IMR-90 (cell line): ENCODE measurements at regions not wholly inside any gene's neighbourhood (a gene's known extent, or its start where the extent isn't known, plus 50 kb on each side); places are given as distances from the start of the nearest gene placed in this dataset.

Source experiments
- ATAC-seq: fragments of 200-7000 bp; cut with Tn5 transposase; 2 replicates; pipeline ENCODE4 v1.9.1; 2020; ENCODE audit warnings: low read depth, mild to moderate bottlenecking, moderate library complexity
- BruUV-seq: library from RNA; stranded (reverse); fragments of 400-500 nt; replicated peaks from 2 replicates; lab custom pipeline; 2021; lab: Mats Ljungman, UMichigan
- CTCF ChIA-PET: fragments of 300-600 bp; formaldehyde crosslinking; extraction: SDS; loops from one replicate; lab custom pipeline; 2021; ENCODE audit warnings: antibody characterized with exemption; lab: Yijun Ruan, JAX
- POLR2A ChIA-PET: fragments of 300-600 bp; sonication (Branson Sonifier 250); formaldehyde crosslinking; loops from one replicate; lab custom pipeline; 2022; ENCODE audit warnings: antibody characterized with exemption; ENCODE audit not compliant: unreplicated experiment; lab: Charles Lee
- DNase-seq: peaks from one replicate; pipeline ENCODE4 v3.0.0; 2013
- H2AFZ ChIP-seq: replicated peaks from 2 replicates; pipeline ENCODE3; 2013; ENCODE audit warnings: low read length, mild to moderate bottlenecking; ENCODE audit not compliant: poor library complexity
- H2AK5ac ChIP-seq: 2 replicates; pipeline ENCODE4 v1.6.1; 2013; ENCODE audit warnings: low read depth, low read length, inconsistent platforms
- H2AK9ac ChIP-seq: replicated peaks from 2 replicates; pipeline ENCODE3; 2013; ENCODE audit warnings: mild to moderate bottlenecking, low read depth, low read length, moderate library complexity; ENCODE audit not compliant: poor library complexity
- H2BK120ac ChIP-seq: 2 replicates; pipeline ENCODE4 v1.6.1; 2013; ENCODE audit warnings: low read depth, low read length, inconsistent platforms
- H2BK15ac ChIP-seq: 3 replicates; pipeline ENCODE4 v1.6.1; 2013; ENCODE audit warnings: low read depth, low read length, inconsistent platforms
- H2BK20ac ChIP-seq: 2 replicates; pipeline ENCODE4 v1.6.1; 2013; ENCODE audit warnings: low read depth, mild to moderate bottlenecking, inconsistent platforms, low read length, moderate library complexity
- H2BK5ac ChIP-seq: 2 replicates; pipeline ENCODE4 v1.6.1; 2013; ENCODE audit warnings: mild to moderate bottlenecking, low read depth, low read length, inconsistent platforms; ENCODE audit not compliant: poor library complexity, severe bottlenecking
- H3K14ac ChIP-seq: replicated peaks from 2 replicates; pipeline ENCODE4 v1.6.1; 2013; ENCODE audit warnings: low read depth, low read length, inconsistent platforms
- H3K18ac ChIP-seq: 2 replicates; pipeline ENCODE4 v1.6.1; 2013; ENCODE audit warnings: low read depth, low read length, control low read depth
- H3K23ac ChIP-seq: 2 replicates; pipeline ENCODE4 v1.6.1; 2013; ENCODE audit warnings: low read depth, low read length, inconsistent platforms
- H3K27ac ChIP-seq: 2 replicates; pipeline ENCODE4 v1.5.1; 2013; ENCODE audit warnings: mild to moderate bottlenecking, control low read depth, low read length; ENCODE audit not compliant: insufficient read depth
- H3K27me3 ChIP-seq: 2 replicates; pipeline ENCODE4 v1.6.1; 2013; ENCODE audit warnings: low read length; ENCODE audit not compliant: control insufficient read depth, insufficient read depth
- H3K36me3 ChIP-seq: 2 replicates; pipeline ENCODE4 v1.6.1; 2013; ENCODE audit warnings: low read length, mixed read lengths; ENCODE audit not compliant: control insufficient read depth, insufficient read depth
- H3K4ac ChIP-seq: 2 replicates; pipeline ENCODE4 v1.6.1; 2013; ENCODE audit warnings: low read depth, low read length, inconsistent platforms
- H3K4me1 ChIP-seq: 2 replicates; pipeline ENCODE4 v1.6.1; 2013; ENCODE audit warnings: low read length, mixed read lengths; ENCODE audit not compliant: control insufficient read depth, insufficient read depth
- H3K4me2 ChIP-seq: 2 replicates; pipeline ENCODE4 v1.6.1; 2013; ENCODE audit warnings: low read depth, mild to moderate bottlenecking, control low read depth, low read length, moderate library complexity
- H3K4me3 ChIP-seq: 2 replicates; pipeline ENCODE4 v1.5.1; 2013; ENCODE audit warnings: low read depth, mild to moderate bottlenecking, control low read depth, low read length, moderate library complexity; ENCODE audit not compliant: insufficient read depth
- H3K56ac ChIP-seq: 2 replicates; pipeline ENCODE4 v1.6.1; 2013; ENCODE audit warnings: low read length, inconsistent platforms; ENCODE audit not compliant: insufficient read depth; ENCODE audit errors: extremely low read depth
- H3K79me1 ChIP-seq, 2 experiments: 2 replicates each; pipeline ENCODE4 v1.6.1; 2013; ENCODE audit warnings: low read length in 2 of 2, inconsistent platforms in 1 of 2, low read depth in 1 of 2
- H3K9ac ChIP-seq: 2 replicates; pipeline ENCODE4 v1.6.1; 2013; ENCODE audit warnings: low read depth, low read length, control low read depth
- H3K9me1 ChIP-seq: 2 replicates; pipeline ENCODE4 v1.6.1; 2013; ENCODE audit warnings: low read length, inconsistent platforms; ENCODE audit not compliant: insufficient read depth
- H3K9me3 ChIP-seq: 2 replicates; pipeline ENCODE4 v1.6.1; 2013; ENCODE audit warnings: low read length; ENCODE audit not compliant: control insufficient read depth, insufficient read depth
- H4K20me1 ChIP-seq: 2 replicates; pipeline ENCODE4 v1.6.1; 2013; ENCODE audit warnings: low read length, inconsistent platforms; ENCODE audit not compliant: insufficient read depth
- H4K5ac ChIP-seq: 2 replicates; pipeline ENCODE4 v1.6.1; 2013; ENCODE audit warnings: mild to moderate bottlenecking, low read depth, low read length, control low read depth
- H4K8ac ChIP-seq, 2 experiments: 2 replicates each; pipeline ENCODE4 v1.6.1; 2013; ENCODE audit warnings: low read depth in 2 of 2, low read length in 2 of 2, control low read depth in 1 of 2, inconsistent platforms in 1 of 2
- H4K91ac ChIP-seq: 2 replicates; pipeline ENCODE4 v1.6.1; 2013; ENCODE audit warnings: low read depth, low read length, inconsistent platforms; ENCODE audit not compliant: insufficient read depth
- BHLHE40 ChIP-seq: fragments of 150-350 bp; IDR thresholded peaks from 2 replicates; pipeline ENCODE4 v1.6.1; 2016; ENCODE audit warnings: mild to moderate bottlenecking, low read depth, low read length
- CEBPB ChIP-seq: IDR thresholded peaks from 2 replicates; pipeline ENCODE4 v1.6.1; 2012; ENCODE audit warnings: low read depth, low read length, improper control_type of control experiment
- CHD1 ChIP-seq: IDR thresholded peaks from 2 replicates; pipeline ENCODE4 v1.6.1; 2012; ENCODE audit warnings: low read depth, low read length, improper control_type of control experiment
- FOS ChIP-seq: fragments of 150-350 bp; IDR thresholded peaks from 2 replicates; pipeline ENCODE4 v1.6.1; 2016; ENCODE audit warnings: low read depth, low read length
- MAFK ChIP-seq: IDR thresholded peaks from 2 replicates; pipeline ENCODE4 v1.6.1; 2012; ENCODE audit warnings: low read depth, low read length, improper control_type of control experiment
- MAZ ChIP-seq: IDR thresholded peaks from 2 replicates; pipeline ENCODE4 v1.6.1; 2012; ENCODE audit warnings: low read depth, mild to moderate bottlenecking, low read length, improper control_type of control experiment, moderate library complexity, borderline replicate concordance
- MXI1 ChIP-seq: IDR thresholded peaks from 2 replicates; pipeline ENCODE4 v1.6.1; 2012; ENCODE audit warnings: low read depth, mild to moderate bottlenecking, low read length, moderate library complexity, borderline replicate concordance
- NFE2L2 ChIP-seq: fragments of 150-350 bp; IDR thresholded peaks from 2 replicates; pipeline ENCODE4 v1.6.1; 2016; ENCODE audit warnings: low read depth, mild to moderate bottlenecking, low read length
- POLR2A ChIP-seq: IDR thresholded peaks from 2 replicates; pipeline ENCODE4 v1.6.1; 2012; ENCODE audit warnings: mild to moderate bottlenecking, low read depth, low read length
- RFX5 ChIP-seq: IDR thresholded peaks from 2 replicates; pipeline ENCODE4 v1.8.0; 2012; ENCODE audit warnings: low read depth, mild to moderate bottlenecking, low read length, moderate library complexity
- WGBS, 2 experiments: methylation state at CpG; one replicate each; pipeline versions ENCODE4 v1.1.5 to v1.1.7; 2013; ENCODE audit warnings: missing lambda C conversion rate in 2 of 2; ENCODE audit not compliant: insufficient read length in 1 of 2; ENCODE audit errors: extremely low coverage in 2 of 2; 5-methylcytosine and 5-hydroxymethylcytosine counted together
- dilution Hi-C: fragments of 300-500 bp; cut with HindIII; formaldehyde crosslinking; loops from one replicate; pipeline ENCODE4 v1.14.3; 2018; ENCODE audit warnings: low sequenced_read_pairs; ENCODE audit not compliant: unreplicated experiment
- in situ Hi-C: fragments of 300-500 bp; cut with MboI; formaldehyde crosslinking; loops from 3 replicates; pipeline ENCODE4 v1.14.3; 2019; ENCODE audit warnings: low sequenced_read_pairs, inconsistent platforms, mixed read lengths
- intact Hi-C: fragments of 100-400 bp; cut with micrococcal nuclease; formaldehyde crosslinking; loops from 2 replicates; pipeline ENCODE4 v1.10.0; 2022
- TF ChIP-seq, protein P1 (sequence below): fragments of 150-350 bp; IDR thresholded peaks from 2 replicates; pipeline ENCODE4 v1.6.1; 2017; ENCODE audit warnings: mild to moderate bottlenecking, antibody characterized with exemption, low read length, low read depth
- TF ChIP-seq, protein P2 (sequence below): conservative IDR thresholded peaks from 2 replicates; pipeline ENCODE4 v1.5.1; 2012; ENCODE audit warnings: mild to moderate bottlenecking, low read depth, low read length, improper control_type of control experiment

DNA sequence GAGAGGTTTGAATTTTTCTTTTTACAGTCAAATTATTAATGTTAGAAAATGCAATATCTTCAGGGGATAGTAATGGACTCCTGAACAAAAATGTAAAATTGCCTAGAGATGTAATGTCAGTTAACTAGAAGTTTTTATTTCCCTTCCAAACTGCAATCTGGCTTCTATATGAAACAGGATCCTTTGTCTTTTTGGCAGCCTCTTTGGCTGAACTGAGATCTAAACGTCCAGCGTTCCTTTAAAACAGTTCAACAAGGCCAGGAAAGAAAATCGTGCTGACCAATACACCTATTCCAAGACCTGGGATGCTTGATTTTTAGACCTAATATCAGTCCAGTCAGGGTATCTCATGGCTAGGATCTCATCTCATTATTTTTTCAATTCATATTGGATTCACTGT lies 245.5 kb downstream of the FIGN start:
- no peak overlapping the region for H3K4me3 ChIP-seq
- ChIA-PET POLR2A (no interaction called here), CTCF (no interaction called here)
- H3K27ac ChIP-seq = no peak overlapping the region
- dilution Hi-C loops = no loop called here
- H4K5ac ChIP-seq = no peak overlapping the region
- H3K9me1 ChIP-seq = no peaks in the 10 kb centered on the region
- no peak overlapping the region for H3K4ac ChIP-seq
- no peak overlapping the region for H2BK15ac ChIP-seq
- DNase-seq (no peak), ATAC-seq (no peak)
- H4K91ac ChIP-seq = no peak overlapping the region
- no peak overlapping the region for H2AK9ac ChIP-seq
- H2AFZ ChIP-seq = no peak overlapping the region
- no peak overlapping the region for H4K8ac ChIP-seq
- H4K20me1 ChIP-seq = no peaks in the 10 kb centered on the region
- H3K4me1 ChIP-seq = no peaks in the 10 kb centered on the region
- WGBS, 2 experiments = 30% methylated on average over 2 of the region's 3 CpGs; no CpG with 5 or more reads in 1 of the 2 experiments
- no peak overlapping the region for H2BK20ac ChIP-seq
- intact Hi-C loops = no loop called here
- H3K56ac ChIP-seq = no peak overlapping the region
- H3K27me3 ChIP-seq = no peaks in the 10 kb centered on the region
- no peak overlapping the region for H3K14ac ChIP-seq
- no peaks in the 10 kb centered on the region for H3K79me1 ChIP-seq
- H3K4me2 ChIP-seq = no peak overlapping the region
- no peak overlapping the region for H2BK120ac ChIP-seq
- H2BK5ac ChIP-seq = no peak overlapping the region
- no peak overlapping the region for H3K18ac ChIP-seq
- H3K9me3 ChIP-seq = no peaks in the 10 kb centered on the region
- in situ Hi-C loops = no loop called here
- BruUV-seq = no TSS peak
- no peak overlapping the region for H2AK5ac ChIP-seq
- H3K36me3 ChIP-seq = no peaks in the 10 kb centered on the region
- no peak overlapping the region for H3K23ac ChIP-seq
- no peak overlapping the region for H3K9ac ChIP-seq
- TF ChIP-seq RFX5 = no peak
- no peak for TF ChIP-seq NFE2L2
- TF ChIP-seq, protein P1, sequence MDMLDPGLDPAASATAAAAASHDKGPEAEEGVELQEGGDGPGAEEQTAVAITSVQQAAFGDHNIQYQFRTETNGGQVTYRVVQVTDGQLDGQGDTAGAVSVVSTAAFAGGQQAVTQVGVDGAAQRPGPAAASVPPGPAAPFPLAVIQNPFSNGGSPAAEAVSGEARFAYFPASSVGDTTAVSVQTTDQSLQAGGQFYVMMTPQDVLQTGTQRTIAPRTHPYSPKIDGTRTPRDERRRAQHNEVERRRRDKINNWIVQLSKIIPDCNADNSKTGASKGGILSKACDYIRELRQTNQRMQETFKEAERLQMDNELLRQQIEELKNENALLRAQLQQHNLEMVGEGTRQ = no peak
- no peak for TF ChIP-seq MXI1
- TF ChIP-seq CEBPB = no peak
- TF ChIP-seq FOS = no peak
- TF ChIP-seq POLR2A = no peak
- TF ChIP-seq MAZ = no peak
- no peak for TF ChIP-seq MAFK
- TF ChIP-seq, protein P2, sequence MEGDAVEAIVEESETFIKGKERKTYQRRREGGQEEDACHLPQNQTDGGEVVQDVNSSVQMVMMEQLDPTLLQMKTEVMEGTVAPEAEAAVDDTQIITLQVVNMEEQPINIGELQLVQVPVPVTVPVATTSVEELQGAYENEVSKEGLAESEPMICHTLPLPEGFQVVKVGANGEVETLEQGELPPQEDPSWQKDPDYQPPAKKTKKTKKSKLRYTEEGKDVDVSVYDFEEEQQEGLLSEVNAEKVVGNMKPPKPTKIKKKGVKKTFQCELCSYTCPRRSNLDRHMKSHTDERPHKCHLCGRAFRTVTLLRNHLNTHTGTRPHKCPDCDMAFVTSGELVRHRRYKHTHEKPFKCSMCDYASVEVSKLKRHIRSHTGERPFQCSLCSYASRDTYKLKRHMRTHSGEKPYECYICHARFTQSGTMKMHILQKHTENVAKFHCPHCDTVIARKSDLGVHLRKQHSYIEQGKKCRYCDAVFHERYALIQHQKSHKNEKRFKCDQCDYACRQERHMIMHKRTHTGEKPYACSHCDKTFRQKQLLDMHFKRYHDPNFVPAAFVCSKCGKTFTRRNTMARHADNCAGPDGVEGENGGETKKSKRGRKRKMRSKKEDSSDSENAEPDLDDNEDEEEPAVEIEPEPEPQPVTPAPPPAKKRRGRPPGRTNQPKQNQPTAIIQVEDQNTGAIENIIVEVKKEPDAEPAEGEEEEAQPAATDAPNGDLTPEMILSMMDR = no peak
- TF ChIP-seq CHD1 = no peak
- TF ChIP-seq BHLHE40 = no peak
